Islet of Langerhans (tissue), 1 donor: ENCODE measurements at regions not wholly inside any gene's neighbourhood (a gene's known extent, or its start where the extent isn't known, plus 50 kb on each side); places are given as distances from the start of the nearest gene placed in this dataset.
"Not testable (repeated sequence)": the region's sequence is repeated elsewhere in the genome, so short reads cannot be mapped to it uniquely, and the experiment has no call there.

Source experiments
- FAIRE-seq: peaks from one replicate; lab custom pipeline; 2011; peaks lifted over from hg19 to GRCh38; lab: Jason Lieb, UNC

- FAIRE-seq: not testable (repeated sequence)
Observed at GRCh38 chr1:234795711-234796437, 185.9 kb upstream of the IRF2BP2 start.

- not testable (repeated sequence) for FAIRE-seq
Observed at GRCh38 chr1:234795007-234795406, 185.0 kb upstream of the IRF2BP2 start.

- FAIRE-seq: not testable (repeated sequence)
Observed at GRCh38 chr1:234794452-234794851, 184.5 kb upstream of the IRF2BP2 start.

- FAIRE-seq: not testable (repeated sequence)
Observed at GRCh38 chr1:234793924-234794323, 183.9 kb upstream of the IRF2BP2 start.

GRCh38 chr1:234792221-234792864 is 182.4 kb upstream of the IRF2BP2 start:
- FAIRE-seq: not testable (repeated sequence)

GRCh38 chr1:234791615-234792014 is 181.6 kb upstream of the IRF2BP2 start:
- not testable (repeated sequence) for FAIRE-seq

- FAIRE-seq: not testable (repeated sequence)
Observed at GRCh38 chr1:234790333-234790732, 180.4 kb upstream of the IRF2BP2 start.

- not testable (repeated sequence) for FAIRE-seq
Observed at GRCh38 chr1:234787011-234787584, 177.1 kb upstream of the IRF2BP2 start.

GRCh38 chr1:234785922-234786321 is 175.9 kb upstream of the IRF2BP2 start:
- not testable (repeated sequence) for FAIRE-seq

- FAIRE-seq: not testable (repeated sequence)
Observed at GRCh38 chr1:234785471-234785919, 175.5 kb upstream of the IRF2BP2 start.

- not testable (repeated sequence) for FAIRE-seq
Observed at GRCh38 chr1:234784108-234784507, 174.1 kb upstream of the IRF2BP2 start.

GRCh38 chr1:234782791-234783190 is 172.8 kb upstream of the IRF2BP2 start:
- FAIRE-seq: no peak

GRCh38 chr1:234782105-234782751 is 172.2 kb upstream of the IRF2BP2 start:
- no peak for FAIRE-seq

GRCh38 chr1:234781241-234782065 is 171.5 kb upstream of the IRF2BP2 start:
- no peak for FAIRE-seq

- no peak for FAIRE-seq
Observed at GRCh38 chr1:234780531-234781162, 170.7 kb upstream of the IRF2BP2 start.

GRCh38 chr1:234780112-234780511 is 170.1 kb upstream of the IRF2BP2 start:
- FAIRE-seq: no peak

GRCh38 chr1:234779600-234779999 is 169.6 kb upstream of the IRF2BP2 start:
- FAIRE-seq: not testable (repeated sequence)

GRCh38 chr1:234779160-234779538 is 169.2 kb upstream of the IRF2BP2 start:
- FAIRE-seq: no peak

- no peak for FAIRE-seq
Observed at GRCh38 chr1:234778221-234779159, 168.5 kb upstream of the IRF2BP2 start.

GRCh38 chr1:234777856-234778220 is 167.9 kb upstream of the IRF2BP2 start:
- no peak for FAIRE-seq
